NT2/D1 (cell line): ENCODE measurements at regions not wholly inside any gene's neighbourhood (a gene's known extent, or its start where the extent isn't known, plus 50 kb on each side); places are given as distances from the start of the nearest gene placed in this dataset.

Source experiments
- DNase-seq: peaks from one replicate; pipeline ENCODE4 v3.0.0-alpha.2; 2011; ENCODE audit warnings: low read depth, low spot score
- H3K27me3 ChIP-seq: 2 replicates; pipeline ENCODE4 v1.6.0; 2011; ENCODE audit warnings: mild to moderate bottlenecking; ENCODE audit not compliant: insufficient read length, insufficient read depth
- H3K36me3 ChIP-seq: 2 replicates; pipeline ENCODE4 v1.6.1; 2011; ENCODE audit warnings: mild to moderate bottlenecking, low read length, mixed read lengths; ENCODE audit not compliant: insufficient read depth, insufficient read length
- H3K4me1 ChIP-seq: 2 replicates; pipeline ENCODE4 v1.5.1; 2011; ENCODE audit not compliant: insufficient read depth, insufficient read length
- H3K4me3 ChIP-seq: 2 replicates; pipeline ENCODE4 v1.5.1; 2011; ENCODE audit warnings: low read depth; ENCODE audit not compliant: insufficient read length
- H3K9ac ChIP-seq: 2 replicates; pipeline ENCODE4 v1.6.0; 2011; ENCODE audit warnings: low read depth; ENCODE audit not compliant: insufficient read length
- H3K9me3 ChIP-seq: 2 replicates; pipeline ENCODE4 v1.5.1; 2011; ENCODE audit warnings: mild to moderate bottlenecking, low read length; ENCODE audit not compliant: insufficient read depth
- SUZ12 ChIP-seq: IDR thresholded peaks from 2 replicates; pipeline ENCODE4 v1.6.1; 2011; ENCODE audit not compliant: insufficient read length, insufficient read depth; ENCODE audit errors: extremely low read depth
- YY1 ChIP-seq: IDR thresholded peaks from 2 replicates; pipeline ENCODE4 v1.6.1; 2011; ENCODE audit not compliant: insufficient read length, insufficient read depth
- ZNF274 ChIP-seq: IDR thresholded peaks from 2 replicates; pipeline ENCODE4 v1.6.1; 2011; ENCODE audit warnings: mild to moderate bottlenecking, low read depth, low read length

DNA sequence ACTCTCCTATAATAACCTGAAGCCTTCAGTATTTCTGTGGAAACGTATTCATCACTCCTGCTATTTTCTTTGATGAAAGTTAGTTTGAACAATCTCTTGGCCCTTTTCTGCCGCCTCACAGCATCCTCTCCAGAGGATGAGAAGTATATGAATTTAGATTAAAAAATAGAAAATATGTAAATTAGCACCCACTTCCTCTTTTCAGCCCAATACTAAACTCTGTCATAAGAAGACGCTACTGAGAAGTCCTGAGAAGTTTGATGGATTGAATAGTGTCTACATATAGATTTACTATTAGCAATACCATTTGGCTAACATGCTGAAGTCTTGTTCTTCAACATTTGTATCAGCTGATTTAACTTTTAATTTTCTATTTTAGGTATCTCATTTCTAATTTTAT lies 526.4 kb upstream of the SPHKAP start:
- Histone ChIP-seq H3K9me3 (no peaks in the 10 kb centered on the region), H3K27me3 (no peaks in the 10 kb centered on the region), H3K9ac (no peak overlapping the region), H3K4me3 (no peak overlapping the region), H3K36me3 (no peaks in the 10 kb centered on the region), H3K4me1 (no peaks in the 10 kb centered on the region)
- DNase-seq: no peak
- TF ChIP-seq YY1 (no peak), SUZ12 (no peak), ZNF274 (no peak)

- Histone ChIP-seq H3K9me3 (no peaks in the 10 kb centered on the region), H3K36me3 (no peaks in the 10 kb centered on the region), H3K27me3 (no peaks in the 10 kb centered on the region), H3K4me1 (no peaks in the 10 kb centered on the region), H3K9ac (no peak overlapping the region), H3K4me3 (no peak overlapping the region)
- DNase-seq: no peak
- TF ChIP-seq SUZ12 (no peak), ZNF274 (no peak), YY1 (no peak)
Measured at GRCh38 chr2:228705318-228705717, 523.8 kb upstream of the SPHKAP start.

DNA sequence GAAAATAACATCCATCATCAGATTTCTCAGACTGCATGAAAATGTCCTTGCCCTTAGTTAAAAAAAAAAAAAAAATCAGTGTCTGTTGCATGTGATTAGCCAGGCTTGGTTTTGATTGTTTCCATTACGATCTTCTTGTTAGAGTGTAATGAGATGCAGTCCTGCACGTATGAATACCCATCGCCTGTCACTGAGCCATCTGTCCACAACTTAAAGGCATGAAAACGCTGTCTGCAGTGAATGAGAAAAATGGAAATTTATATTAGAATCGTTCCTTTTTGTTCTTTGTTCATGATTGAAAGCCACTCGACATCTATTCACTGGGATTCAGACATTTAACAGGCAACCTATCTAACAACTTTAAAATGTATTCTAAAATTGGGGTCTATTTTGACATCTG lies 521.7 kb upstream of the SPHKAP start:
- H3K9me3 ChIP-seq: no peaks in the 10 kb centered on the region
- no peaks in the 10 kb centered on the region for H3K36me3 ChIP-seq
- H3K4me3 ChIP-seq: no peak overlapping the region
- H3K4me1 ChIP-seq: no peaks in the 10 kb centered on the region
- TF ChIP-seq ZNF274 (no peak), SUZ12 (no peak), YY1 (no peak)
- no peak overlapping the region for H3K9ac ChIP-seq
- DNase-seq: no peak
- H3K27me3 ChIP-seq: no peaks in the 10 kb centered on the region

DNA sequence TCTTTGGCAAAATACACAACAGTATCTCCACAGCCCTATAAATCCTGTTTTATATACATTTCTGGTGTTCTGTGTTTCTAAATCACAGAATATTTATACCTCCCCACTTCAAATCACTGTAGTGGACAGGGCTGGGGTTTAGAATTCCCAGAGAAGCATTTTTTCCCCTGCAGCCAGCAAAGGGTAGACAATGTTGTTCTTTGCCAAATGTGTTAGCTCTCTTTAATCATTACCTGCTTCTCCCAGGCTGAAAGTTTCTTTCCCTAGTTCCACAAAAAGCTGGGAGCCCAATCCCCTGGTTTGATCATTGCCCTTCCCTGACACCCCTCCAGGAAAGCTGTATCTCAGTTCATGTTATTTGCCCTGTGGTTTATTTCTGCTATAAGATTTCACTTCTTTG lies 520.0 kb upstream of the SPHKAP start:
- Histone ChIP-seq H3K27me3 (no peaks in the 10 kb centered on the region), H3K9ac (no peak overlapping the region), H3K4me3 (no peak overlapping the region), H3K4me1 (no peaks in the 10 kb centered on the region), H3K9me3 (no peaks in the 10 kb centered on the region), H3K36me3 (no peaks in the 10 kb centered on the region)
- no peak for TF ChIP-seq YY1
- no peak for TF ChIP-seq ZNF274
- no peak for TF ChIP-seq SUZ12
- no peak for DNase-seq

DNA sequence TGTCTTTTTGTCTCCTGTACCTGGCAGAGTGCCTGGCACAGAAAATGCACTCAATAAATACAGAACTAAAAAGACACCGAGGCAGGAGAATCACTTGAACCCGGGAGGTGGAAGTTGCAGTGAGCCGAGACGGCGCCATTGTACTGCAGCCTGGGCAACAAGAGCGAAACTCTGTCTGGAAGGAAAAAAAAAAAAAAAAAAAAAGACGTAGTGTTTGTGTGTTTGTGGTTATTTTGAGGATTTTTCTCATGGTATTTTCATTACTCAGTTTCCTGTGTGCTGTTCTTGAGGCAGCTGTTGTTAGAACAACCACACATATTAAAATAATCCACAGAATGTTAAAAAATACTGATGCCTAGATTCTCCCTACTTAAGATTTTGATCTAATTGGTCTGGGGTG lies 519.2 kb upstream of the SPHKAP start:
- Histone ChIP-seq H3K36me3 (no peaks in the 10 kb centered on the region), H3K27me3 (no peaks in the 10 kb centered on the region), H3K9me3 (no peaks in the 10 kb centered on the region), H3K4me3 (no peak overlapping the region), H3K4me1 (no peaks in the 10 kb centered on the region), H3K9ac (no peak overlapping the region)
- DNase-seq: no peak
- TF ChIP-seq YY1: no peak
- TF ChIP-seq SUZ12: no peak
- TF ChIP-seq ZNF274: no peak

DNA sequence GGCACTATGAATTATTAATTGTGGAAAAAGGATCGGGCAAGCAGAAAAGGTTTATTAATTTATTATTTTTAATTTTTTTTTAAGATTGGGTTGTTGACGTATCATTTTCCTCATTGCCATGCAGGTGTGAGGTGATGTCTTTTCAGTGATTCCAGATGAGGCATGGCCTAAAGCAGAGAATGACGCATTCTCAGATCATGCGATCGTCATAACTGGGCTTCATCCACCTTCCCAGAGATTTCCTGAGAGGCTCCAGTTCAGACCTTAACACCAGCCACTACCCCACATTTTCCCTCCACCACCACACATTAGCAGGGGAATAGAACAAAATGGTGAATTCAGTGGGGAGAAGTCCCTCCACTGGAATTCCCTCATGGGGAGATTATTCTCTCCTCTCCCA lies 518.4 kb upstream of the SPHKAP start:
- Histone ChIP-seq H3K27me3 (no peaks in the 10 kb centered on the region), H3K36me3 (no peaks in the 10 kb centered on the region), H3K4me1 (no peaks in the 10 kb centered on the region), H3K4me3 (no peak overlapping the region), H3K9ac (no peak overlapping the region), H3K9me3 (no peaks in the 10 kb centered on the region)
- DNase-seq: no peak
- TF ChIP-seq ZNF274: no peak
- TF ChIP-seq YY1: no peak
- TF ChIP-seq SUZ12: no peak

GRCh38 chr2:228699400-228699799 lies 517.9 kb upstream of the SPHKAP start:
- Histone ChIP-seq H3K36me3 (no peaks in the 10 kb centered on the region), H3K27me3 (no peaks in the 10 kb centered on the region), H3K4me3 (no peak overlapping the region), H3K9ac (no peak overlapping the region), H3K4me1 (no peaks in the 10 kb centered on the region), H3K9me3 (no peaks in the 10 kb centered on the region)
- DNase-seq: no peak
- TF ChIP-seq ZNF274 (no peak), SUZ12 (no peak), YY1 (no peak)

GRCh38 chr2:228698963-228699362 lies 517.5 kb upstream of the SPHKAP start:
- Histone ChIP-seq H3K4me1 (no peaks in the 10 kb centered on the region), H3K27me3 (no peaks in the 10 kb centered on the region), H3K36me3 (no peaks in the 10 kb centered on the region), H3K9ac (no peak overlapping the region), H3K4me3 (no peak overlapping the region), H3K9me3 (no peaks in the 10 kb centered on the region)
- TF ChIP-seq SUZ12 (no peak), YY1 (no peak)
- DNase-seq: no peak
